Left renal pelvis (tissue), 4 donors: ENCODE measurements at regions not wholly inside any gene's neighbourhood (a gene's known extent, or its start where the extent isn't known, plus 50 kb on each side); places are given as distances from the start of the nearest gene placed in this dataset.

Experiments used
- DNase-seq, 4 donors: peaks; one replicate each; pipeline ENCODE4 v3.0.0-alpha.2; 2013; ENCODE audit warnings: low read depth in 4 of 4, low spot score in 3 of 4

GRCh38 chr12:9264546-9264945 lies 56.4 kb upstream of the PZP start:
- no peak for DNase-seq

DNA sequence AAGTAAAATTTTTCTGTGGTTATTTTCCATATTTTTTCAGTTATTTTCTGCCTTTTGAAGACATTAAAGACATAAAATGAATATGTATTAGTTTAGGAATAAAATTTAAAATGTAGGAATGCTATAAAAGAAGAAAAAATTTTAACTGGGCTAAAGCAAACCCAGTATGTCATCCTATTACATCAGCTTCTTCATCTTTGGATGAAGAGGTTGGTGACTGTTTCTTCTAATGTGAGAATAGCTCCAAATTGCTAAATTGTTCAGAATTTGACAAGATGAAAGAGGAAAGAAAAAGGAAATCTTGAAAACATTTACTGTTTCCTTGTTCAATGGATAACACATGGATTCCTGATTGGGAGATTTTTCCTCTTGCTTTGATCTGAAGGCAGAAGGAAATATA lies 52.7 kb upstream of the PZP start:
- no peak for DNase-seq

GRCh38 chr12:9258676-9259075 lies 50.5 kb upstream of the PZP start:
- no peak for DNase-seq
